ENCODE measurements at regions not wholly inside any gene's neighbourhood (a gene's known extent, or its start where the extent isn't known, plus 50 kb on each side); places are given as distances from the start of the nearest gene placed in this dataset.

GRCh38 chr1:36723813-36724212, 241.1 kb upstream of the CSF3R start:
- no peaks in the 10 kb centered on the region for H3K27me3 ChIP-seq (replicated peaks in 1 of 4; ENCODE audit: control insufficient read depth in 3 of 4, extremely low read depth in 1 of 4, insufficient read depth in 3 of 4, low read length in 3 of 4)
- no peaks in the 10 kb centered on the region for H3K23me2 ChIP-seq (ENCODE audit: low read depth, low read length)
- 76% methylated on average over 1 of the region's 1 CpG; no CpG with 5 or more reads in 1 of the 2 experiments for WGBS, 2 experiments (ENCODE audit: extremely low coverage in 1 of 2, insufficient coverage in 1 of 2, insufficient read length in 1 of 2, insufficient replicate concordance in 2 of 2, low coverage in 1 of 2, low lambda C conversion rate in 2 of 2, missing lambda C conversion rate in 1 of 2)
- H3K9me3 ChIP-seq (ENCODE audit: insufficient read depth in 2 of 2, low read depth in 1 of 2, low read length in 1 of 2), result no peaks in the 10 kb centered on the region
- no peak overlapping the region for H3K4ac ChIP-seq (replicated peaks; ENCODE audit: insufficient read length, low read depth, low read length)
- no peak overlapping the region for H3K27ac ChIP-seq (ENCODE audit: low read depth, low read length)
- DNase-seq (ENCODE audit: low read depth in 1 of 2, low spot score in 2 of 2), result no peak
- no peaks in the 10 kb centered on the region; a peak in 1 of 7 replicates for H3K4me1 ChIP-seq (replicated peaks in 1 of 4; ENCODE audit: control insufficient read depth in 3 of 4, insufficient read depth in 4 of 4, low read length in 3 of 4)
- no peak overlapping the region for H2BK120ac ChIP-seq (replicated peaks; ENCODE audit: low read depth, low read length)
- CTCF ChIA-PET (ENCODE audit: partially characterized antibody), result interaction anchor here (0.7 to 1.7 kb wide), 6 partner anchors 12 to 628 kb away, joined by 3 to 4 read pairs (median 3); no protein-coding TSS in a partner anchor
- no peak overlapping the region for H3K4me2 ChIP-seq (ENCODE audit: insufficient read depth in 1 of 2, low read depth in 2 of 2, low read length in 2 of 2)
- FAIRE-seq, result no peak
- H4K20me1 ChIP-seq (replicated peaks in 1 of 2; ENCODE audit: control insufficient read depth in 1 of 2, insufficient read depth in 2 of 2, low read length in 2 of 2), result no peaks in the 10 kb centered on the region
- H4K5ac ChIP-seq (ENCODE audit: insufficient read length, low read depth, low read length), result no peak overlapping the region
- H3K79me2 ChIP-seq (ENCODE audit: control insufficient read depth in 1 of 2, insufficient read depth in 2 of 2, low read length in 2 of 2), result no peaks in the 10 kb centered on the region
- no peak overlapping the region for H3K23ac ChIP-seq (ENCODE audit: insufficient read length)
- no peak overlapping the region for H3K4me3 ChIP-seq (ENCODE audit: extremely low read depth in 1 of 4, insufficient read depth in 2 of 4, low read depth in 3 of 4, low read length in 4 of 4)
- no peak overlapping the region for H3K18ac ChIP-seq (ENCODE audit: extremely low read depth, low read length)
- no peak overlapping the region for H3K9ac ChIP-seq (replicated peaks in 1 of 4; ENCODE audit: extremely low read depth in 1 of 4, low read depth in 3 of 4, low read length in 3 of 4)
- no peak overlapping the region for H2BK20ac ChIP-seq (ENCODE audit: low read length)
- no peak overlapping the region for H3K56ac ChIP-seq (replicated peaks; ENCODE audit: insufficient read length, low read depth, low read length)
- no peak overlapping the region for H2BK12ac ChIP-seq (ENCODE audit: low read depth, low read length)
- peak overlapping the region; percentile 18; the same call in 1 of the 2 replicates for H2BK15ac ChIP-seq (ENCODE audit: low read length)
- H3K79me1 ChIP-seq (ENCODE audit: low read depth, low read length), result no peaks in the 10 kb centered on the region
- POLR2A ChIA-PET (ENCODE audit: partially characterized antibody), result no interaction called here
- no peak overlapping the region for H2BK5ac ChIP-seq (ENCODE audit: low read depth, low read length)
- H3K14ac ChIP-seq (ENCODE audit: insufficient read length), result no peak overlapping the region
- H2AFZ ChIP-seq (ENCODE audit: low read length), result no peak overlapping the region
- H3K36me3 ChIP-seq (ENCODE audit: control insufficient read depth in 2 of 4, insufficient read depth in 4 of 4, low read length in 3 of 4), result no peaks in the 10 kb centered on the region
- H2AK5ac ChIP-seq (ENCODE audit: low read depth, low read length), result no peak overlapping the region
- H4K8ac ChIP-seq (ENCODE audit: extremely low read depth, insufficient read depth, low read length), result no peak overlapping the region
- no peak for TF ChIP-seq TCF12 (IDR thresholded peaks at IDR 0.05; ENCODE audit: low read depth, low read length)
- TF ChIP-seq HDAC6 (IDR thresholded peaks at IDR 0.05; ENCODE audit: low read depth, low read length), result no peak
- no peak for TF ChIP-seq SRF (IDR thresholded peaks at IDR 0.05; ENCODE audit: low read depth, low read length)
- TF ChIP-seq GABPA (IDR thresholded peaks at IDR 0.05; ENCODE audit: borderline replicate concordance, insufficient read depth, low read length), result no peak
- TF ChIP-seq JUN (IDR thresholded peaks at IDR 0.05; ENCODE audit: low read depth, low read length), result no peak
- no peak overlapping the region for H4K91ac ChIP-seq (replicated peaks; ENCODE audit: insufficient read length, low read length)

Data from H1 (cell line).